ENCODE measurements at regions not wholly inside any gene's neighbourhood (a gene's known extent, or its start where the extent isn't known, plus 50 kb on each side); places are given as distances from the start of the nearest gene placed in this dataset.

DNA sequence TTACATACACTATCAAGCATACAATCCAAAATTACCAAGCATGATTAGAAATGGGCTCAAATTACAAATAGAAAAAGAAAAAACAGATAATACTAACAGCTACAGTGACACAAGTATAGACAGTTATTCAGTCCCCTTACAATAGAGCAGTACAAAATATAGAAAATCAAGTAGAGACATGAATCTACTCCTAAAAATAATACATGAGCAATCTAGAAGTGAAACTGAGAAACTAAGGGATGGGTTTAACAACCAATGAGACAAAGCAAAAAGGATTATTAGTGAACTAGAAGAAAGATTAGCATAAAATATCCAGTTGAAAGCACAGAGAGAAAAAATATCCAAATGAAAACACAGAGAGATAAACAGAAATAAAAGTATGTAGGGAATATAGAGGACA lies 426.7 kb downstream of the TBC1D4 start:
- Histone ChIP-seq H3K4me3 (no peak overlapping the region), H3K27ac (no peak overlapping the region), H3K27me3 (no peaks in the 10 kb centered on the region), H3K9ac (ENCODE audit: low read depth in 2 of 2, low read length in 2 of 2) (no peak overlapping the region), H3K36me3 (no peaks in the 10 kb centered on the region), H3K9me3 (no peaks in the 10 kb centered on the region), H3K4me1 (no peaks in the 10 kb centered on the region)
- no peak for TF ChIP-seq CTCF (IDR thresholded peaks at IDR 0.05)
- DNase-seq, result no peak
- intact Hi-C loops (cut with DNase I), result no loop called here

DNA sequence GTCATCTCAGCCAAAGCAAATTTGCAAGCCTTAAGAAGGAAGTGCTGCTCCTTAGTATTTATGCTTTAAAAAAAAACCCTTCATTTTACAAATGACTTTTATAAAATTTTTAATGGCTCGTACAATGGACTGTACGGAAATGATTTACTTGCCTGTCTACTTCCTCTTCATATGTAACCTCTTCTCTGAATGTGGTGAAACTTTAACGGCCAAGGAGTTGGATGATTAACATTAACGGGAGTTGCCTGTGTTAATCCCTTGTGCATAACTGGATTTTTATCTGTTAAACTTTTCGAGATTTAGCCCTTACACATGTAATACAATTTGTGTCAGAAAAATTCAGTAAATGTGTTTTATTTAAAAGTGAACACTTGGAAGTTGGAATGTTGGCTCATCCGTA lies 429.4 kb downstream of the TBC1D4 start:
- no peak overlapping the region for H3K4me3 ChIP-seq
- TF ChIP-seq CTCF (IDR thresholded peaks at IDR 0.05), result no peak

DNA sequence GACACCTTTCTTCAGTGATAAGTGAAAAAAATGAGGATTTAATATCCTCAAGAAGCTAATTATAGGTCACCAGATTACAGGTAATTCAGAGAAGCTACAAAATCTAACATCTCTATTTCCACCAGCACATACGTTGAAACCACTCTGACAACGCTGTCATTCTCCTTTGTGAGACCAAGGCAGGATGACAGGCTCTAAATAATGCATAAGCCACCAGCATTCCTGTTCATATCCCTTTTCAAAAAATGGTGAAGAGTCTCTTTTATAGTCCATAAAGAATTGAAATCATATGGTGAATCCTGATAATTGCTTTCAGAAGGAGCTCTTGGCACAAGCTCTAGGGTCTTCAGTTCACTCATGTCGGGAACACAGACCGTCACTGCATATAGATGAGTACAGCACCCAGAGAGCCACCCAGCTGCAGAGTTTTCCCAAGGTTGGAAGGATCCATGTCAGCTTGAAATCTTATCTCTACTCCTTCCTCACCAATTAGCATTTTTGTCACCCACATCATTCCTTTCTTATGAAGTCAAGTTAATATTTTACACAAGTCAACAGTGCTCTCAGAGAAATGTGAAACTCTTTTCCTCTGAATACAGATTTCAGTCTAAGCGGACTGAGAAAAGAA lies 431.4 kb downstream of the TBC1D4 start:
- Histone ChIP-seq H3K4me3 (no peak overlapping the region), H3K9ac (ENCODE audit: low read depth in 2 of 2, low read length in 2 of 2) (no peak overlapping the region), H3K4me1 (no peaks in the 10 kb centered on the region), H3K9me3 (no peaks in the 10 kb centered on the region), H3K36me3 (no peaks in the 10 kb centered on the region), H3K27ac (no peak overlapping the region), H3K27me3 (no peaks in the 10 kb centered on the region)
- TF ChIP-seq CTCF (IDR thresholded peaks at IDR 0.05), result no peak
- DNase-seq, result no peak
- intact Hi-C loops (cut with DNase I), result no loop called here

More for the DNA sequence above, 429.4 kb downstream of the TBC1D4 start:
- Histone ChIP-seq H3K27ac (no peak overlapping the region), H3K4me1 (no peaks in the 10 kb centered on the region), H3K9ac (ENCODE audit: low read depth in 2 of 2, low read length in 2 of 2) (no peak overlapping the region), H3K9me3 (no peaks in the 10 kb centered on the region), H3K27me3 (no peaks in the 10 kb centered on the region), H3K36me3 (no peaks in the 10 kb centered on the region)
- intact Hi-C loops (cut with DNase I), result no loop called here
- no peak for DNase-seq

DNA sequence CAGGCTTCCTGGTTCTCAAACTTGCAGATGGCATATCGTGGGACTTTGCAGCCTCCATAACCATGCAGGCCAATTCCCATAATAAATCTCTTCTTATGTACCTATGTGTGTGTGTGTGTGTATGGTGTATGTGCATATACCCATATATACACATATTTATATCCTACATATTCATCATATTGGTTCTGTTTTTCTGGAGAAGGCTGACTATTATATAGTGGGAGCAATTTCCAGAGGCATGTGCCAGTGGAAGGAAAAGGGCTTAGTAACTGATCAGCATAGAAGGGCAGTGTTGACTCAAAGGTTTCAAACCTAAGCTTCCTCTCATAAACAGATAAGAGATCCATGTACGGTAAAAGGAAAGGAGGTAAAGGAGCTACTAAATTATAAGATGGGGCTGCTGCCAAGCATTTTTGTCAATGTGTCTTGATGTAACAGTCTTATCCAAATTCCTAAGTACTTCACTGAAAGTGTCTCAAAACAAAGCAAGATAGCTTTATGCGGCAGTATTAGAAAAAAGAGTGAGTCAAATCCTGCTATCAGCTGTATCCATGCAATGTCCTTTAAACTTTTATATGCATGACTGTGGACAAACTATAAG lies 432.1 kb downstream of the TBC1D4 start:
- no peaks in the 10 kb centered on the region for H3K4me1 ChIP-seq
- intact Hi-C loops (cut with DNase I), result no loop called here
- H3K27me3 ChIP-seq, result no peaks in the 10 kb centered on the region
- no peaks in the 10 kb centered on the region for H3K9me3 ChIP-seq
- no peak overlapping the region for H3K4me3 ChIP-seq
- TF ChIP-seq CTCF (IDR thresholded peaks at IDR 0.05), result no peak
- H3K9ac ChIP-seq (ENCODE audit: low read depth in 2 of 2, low read length in 2 of 2), result no peak overlapping the region
- H3K27ac ChIP-seq, result no peak overlapping the region
- no peak for DNase-seq
- H3K36me3 ChIP-seq, result no peaks in the 10 kb centered on the region

- no peak overlapping the region for H3K27ac ChIP-seq
- no peak for TF ChIP-seq CTCF (IDR thresholded peaks at IDR 0.05)
- no peak overlapping the region for H3K4me3 ChIP-seq
- no peaks in the 10 kb centered on the region for H3K27me3 ChIP-seq
- no peaks in the 10 kb centered on the region for H3K4me1 ChIP-seq
- no peak overlapping the region for H3K9ac ChIP-seq (ENCODE audit: low read depth in 2 of 2, low read length in 2 of 2)
- no peaks in the 10 kb centered on the region for H3K36me3 ChIP-seq
- intact Hi-C loops (cut with DNase I), result no loop called here
- no peak for DNase-seq
- H3K9me3 ChIP-seq, result no peaks in the 10 kb centered on the region
Observed at GRCh38 chr13:75042807-75043206, 439.2 kb downstream of the TBC1D4 start.

Data from colonic mucosa (tissue), 4 donors.